ENCODE measurements at regions not wholly inside any gene's neighbourhood (a gene's known extent, or its start where the extent isn't known, plus 50 kb on each side); places are given as distances from the start of the nearest gene placed in this dataset.

- no peaks in the 10 kb centered on the region for H3K36me3 ChIP-seq
- TF ChIP-seq POLR2A (IDR thresholded peaks at IDR 0.05) (no peak), CTCF (IDR thresholded peaks at IDR 0.05 in 4 of 5, conservative IDR thresholded peaks at IDR 0.05 in 1 of 5) (no peak)
- H3K27ac ChIP-seq = no peak overlapping the region
- in situ Hi-C loops (cut with MboI; ENCODE audit: low sequenced_read_pairs in 4 of 4) = no loop called here
- DNase-seq (no peak), ATAC-seq (no peak)
- no peaks in the 10 kb centered on the region for H3K4me1 ChIP-seq
- H3K9me3 ChIP-seq = no peaks in the 10 kb centered on the region
- H3K4me3 ChIP-seq = no peak overlapping the region
- H3K27me3 ChIP-seq = no peaks in the 10 kb centered on the region
- intact Hi-C loops (cut with DNase I; ENCODE audit: low total_unique reads) = no loop called here
Observed at GRCh38 chr7:17396692-17397091, 98.2 kb downstream of the AHR start.

GRCh38 chr7:17401791-17402627 is 103.6 kb downstream of the AHR start:
- TF ChIP-seq POLR2A (IDR thresholded peaks at IDR 0.05) (no peak), CTCF (IDR thresholded peaks at IDR 0.05 in 4 of 5, conservative IDR thresholded peaks at IDR 0.05 in 1 of 5) (no peak)
- in situ Hi-C loops (cut with MboI; ENCODE audit: low sequenced_read_pairs in 4 of 4) (no loop called here), intact Hi-C loops (cut with DNase I; ENCODE audit: low total_unique reads) (no loop called here)
- H3K9me3 ChIP-seq = no peaks in the 10 kb centered on the region
- ATAC-seq (no peak), DNase-seq (no peak)
- H3K4me1 ChIP-seq = no peaks in the 10 kb centered on the region
- no peak overlapping the region for H3K4me3 ChIP-seq
- no peak overlapping the region for H3K27ac ChIP-seq
- no peaks in the 10 kb centered on the region for H3K27me3 ChIP-seq
- H3K36me3 ChIP-seq = no peaks in the 10 kb centered on the region

GRCh38 chr7:17402628-17403278 is 104.3 kb downstream of the AHR start:
- H3K27ac ChIP-seq = no peak overlapping the region
- no peak for ATAC-seq
- H3K27me3 ChIP-seq = no peaks in the 10 kb centered on the region
- DNase-seq = no peak
- intact Hi-C loops (cut with DNase I; ENCODE audit: low total_unique reads) (no loop called here), in situ Hi-C loops (cut with MboI; ENCODE audit: low sequenced_read_pairs in 4 of 4) (no loop called here)
- no peaks in the 10 kb centered on the region for H3K9me3 ChIP-seq
- H3K36me3 ChIP-seq = no peaks in the 10 kb centered on the region
- no peaks in the 10 kb centered on the region for H3K4me1 ChIP-seq
- TF ChIP-seq POLR2A (IDR thresholded peaks at IDR 0.05) (no peak), CTCF (IDR thresholded peaks at IDR 0.05 in 4 of 5, conservative IDR thresholded peaks at IDR 0.05 in 1 of 5) (no peak)
- H3K4me3 ChIP-seq = no peak overlapping the region

GRCh38 chr7:17404006-17404405 is 105.6 kb downstream of the AHR start:
- Histone ChIP-seq H3K27me3 (no peaks in the 10 kb centered on the region), H3K9me3 (no peaks in the 10 kb centered on the region), H3K4me1 (no peaks in the 10 kb centered on the region), H3K36me3 (no peaks in the 10 kb centered on the region), H3K4me3 (no peak overlapping the region), H3K27ac (no peak overlapping the region)
- in situ Hi-C loops (cut with MboI; ENCODE audit: low sequenced_read_pairs in 4 of 4) (no loop called here), intact Hi-C loops (cut with DNase I; ENCODE audit: low total_unique reads) (no loop called here)
- ATAC-seq = no peak
- TF ChIP-seq CTCF (IDR thresholded peaks at IDR 0.05 in 4 of 5, conservative IDR thresholded peaks at IDR 0.05 in 1 of 5) (no peak), POLR2A (IDR thresholded peaks at IDR 0.05) (no peak)
- no peak for DNase-seq
